22Rv1 (cell line): ENCODE measurements at regions not wholly inside any gene's neighbourhood (a gene's known extent, or its start where the extent isn't known, plus 50 kb on each side); places are given as distances from the start of the nearest gene placed in this dataset.
"Not testable (repeated sequence)": the region's sequence is repeated elsewhere in the genome, so short reads cannot be mapped to it uniquely, and the experiment has no call there.

ENCODE experiments used
- H3K27ac ChIP-seq: fragments of 450-650 bp; 2 replicates; pipeline ENCODE4 v1.5.1; 2017
- ZFX ChIP-seq: fragments of 450-650 bp; IDR thresholded peaks from 2 replicates; pipeline ENCODE4 v1.6.1; 2017; ENCODE audit warnings: antibody characterized with exemption, borderline replicate concordance
- TF ChIP-seq, protein P1 (sequence below): fragments of 450-650 bp; IDR thresholded peaks from 2 replicates; pipeline ENCODE4 v1.5.1; 2017; ENCODE audit warnings: mild to moderate bottlenecking

GRCh38 chr4:38297061-38297460 lies 336.9 kb downstream of the PTTG2 start:
- no peak overlapping the region for H3K27ac ChIP-seq
- TF ChIP-seq ZFX = no peak
- TF ChIP-seq, protein P1, sequence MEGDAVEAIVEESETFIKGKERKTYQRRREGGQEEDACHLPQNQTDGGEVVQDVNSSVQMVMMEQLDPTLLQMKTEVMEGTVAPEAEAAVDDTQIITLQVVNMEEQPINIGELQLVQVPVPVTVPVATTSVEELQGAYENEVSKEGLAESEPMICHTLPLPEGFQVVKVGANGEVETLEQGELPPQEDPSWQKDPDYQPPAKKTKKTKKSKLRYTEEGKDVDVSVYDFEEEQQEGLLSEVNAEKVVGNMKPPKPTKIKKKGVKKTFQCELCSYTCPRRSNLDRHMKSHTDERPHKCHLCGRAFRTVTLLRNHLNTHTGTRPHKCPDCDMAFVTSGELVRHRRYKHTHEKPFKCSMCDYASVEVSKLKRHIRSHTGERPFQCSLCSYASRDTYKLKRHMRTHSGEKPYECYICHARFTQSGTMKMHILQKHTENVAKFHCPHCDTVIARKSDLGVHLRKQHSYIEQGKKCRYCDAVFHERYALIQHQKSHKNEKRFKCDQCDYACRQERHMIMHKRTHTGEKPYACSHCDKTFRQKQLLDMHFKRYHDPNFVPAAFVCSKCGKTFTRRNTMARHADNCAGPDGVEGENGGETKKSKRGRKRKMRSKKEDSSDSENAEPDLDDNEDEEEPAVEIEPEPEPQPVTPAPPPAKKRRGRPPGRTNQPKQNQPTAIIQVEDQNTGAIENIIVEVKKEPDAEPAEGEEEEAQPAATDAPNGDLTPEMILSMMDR = no peak

GRCh38 chr4:38298868-38299713 lies 338.9 kb downstream of the PTTG2 start:
- H3K27ac ChIP-seq = no peak overlapping the region
- TF ChIP-seq ZFX = no peak

DNA sequence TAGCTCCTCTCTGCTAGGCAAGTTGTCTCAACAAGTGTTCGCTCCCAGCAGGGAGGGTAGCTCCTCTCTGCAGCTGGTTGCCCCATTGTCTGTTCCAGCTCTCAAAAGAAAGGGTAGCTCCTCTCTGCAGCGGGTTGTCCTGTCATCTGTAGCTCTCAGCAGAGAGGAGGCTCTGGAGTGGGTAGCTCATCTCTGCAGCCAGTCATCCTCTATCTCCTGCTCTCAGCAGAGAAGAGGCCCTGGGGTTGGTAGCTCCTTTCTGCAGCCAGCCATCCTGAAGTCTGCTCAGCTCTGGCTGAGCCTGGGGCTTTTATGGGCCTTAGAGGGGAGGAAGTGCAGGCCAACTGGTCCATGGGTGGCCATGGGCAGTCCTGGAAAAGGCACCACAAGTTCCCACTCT lies 342.7 kb downstream of the PTTG2 start:
- no peak overlapping the region for H3K27ac ChIP-seq
- TF ChIP-seq, protein P1 = no peak
- TF ChIP-seq ZFX = no peak

DNA sequence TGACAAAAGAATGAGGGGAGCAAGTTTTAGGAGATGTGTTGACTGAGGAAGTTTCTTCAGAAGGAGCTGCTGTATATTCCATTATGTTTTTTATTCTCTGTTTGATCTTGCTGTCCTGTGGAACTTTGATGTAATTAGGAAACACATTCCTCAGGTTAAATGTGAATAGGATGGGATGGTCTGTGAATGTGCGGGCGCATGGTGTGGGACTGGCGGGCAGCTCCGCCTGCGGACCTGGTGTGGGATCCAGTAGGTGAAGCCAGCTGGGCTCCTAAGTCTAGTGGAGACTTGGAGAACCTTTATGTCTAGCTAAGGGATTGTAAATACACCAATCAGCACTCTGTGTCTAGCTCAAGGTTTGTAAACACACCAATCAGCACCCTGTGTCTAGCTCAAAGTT lies 344.3 kb downstream of the PTTG2 start:
- not testable (repeated sequence) for H3K27ac ChIP-seq

DNA sequence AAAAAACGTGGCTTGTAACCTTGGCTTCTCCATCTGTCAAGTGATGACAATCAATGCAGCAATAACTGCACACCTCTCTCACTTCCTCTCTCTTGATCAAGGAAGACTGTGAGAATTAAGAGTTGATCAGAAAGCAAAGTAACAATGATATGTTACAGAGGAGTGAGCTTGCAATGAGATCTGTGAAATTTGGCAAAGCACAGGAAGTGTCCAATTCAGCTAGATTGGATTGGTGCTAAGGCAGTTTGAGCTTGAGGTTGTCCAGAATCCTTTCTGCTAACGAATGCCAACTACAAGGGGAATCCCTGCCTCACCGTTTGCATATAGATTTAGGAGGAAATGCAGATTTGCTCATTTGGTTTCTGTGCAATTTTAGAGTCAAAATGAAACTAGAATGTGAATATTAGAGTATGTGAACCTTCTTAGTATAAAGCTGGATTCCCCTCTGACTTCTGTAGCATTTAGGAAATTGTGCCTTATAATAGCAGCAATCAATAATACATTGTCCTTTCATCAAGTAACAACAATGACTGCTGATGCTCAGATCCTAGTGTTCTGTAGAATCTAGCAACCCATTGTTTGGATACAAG lies 346.4 kb downstream of the PTTG2 start:
- TF ChIP-seq, protein P1 = no peak
- TF ChIP-seq ZFX = no peak
- H3K27ac ChIP-seq = no peak overlapping the region

- no peak overlapping the region for H3K27ac ChIP-seq
- TF ChIP-seq, protein P1 = no peak
- no peak for TF ChIP-seq ZFX
Observed at GRCh38 chr4:38308728-38309311, 348.6 kb downstream of the PTTG2 start.

- no peak for TF ChIP-seq ZFX
- TF ChIP-seq, protein P1 = no peak
- no peak overlapping the region for H3K27ac ChIP-seq
Observed at GRCh38 chr4:38309471-38309870, 349.3 kb downstream of the PTTG2 start.

DNA sequence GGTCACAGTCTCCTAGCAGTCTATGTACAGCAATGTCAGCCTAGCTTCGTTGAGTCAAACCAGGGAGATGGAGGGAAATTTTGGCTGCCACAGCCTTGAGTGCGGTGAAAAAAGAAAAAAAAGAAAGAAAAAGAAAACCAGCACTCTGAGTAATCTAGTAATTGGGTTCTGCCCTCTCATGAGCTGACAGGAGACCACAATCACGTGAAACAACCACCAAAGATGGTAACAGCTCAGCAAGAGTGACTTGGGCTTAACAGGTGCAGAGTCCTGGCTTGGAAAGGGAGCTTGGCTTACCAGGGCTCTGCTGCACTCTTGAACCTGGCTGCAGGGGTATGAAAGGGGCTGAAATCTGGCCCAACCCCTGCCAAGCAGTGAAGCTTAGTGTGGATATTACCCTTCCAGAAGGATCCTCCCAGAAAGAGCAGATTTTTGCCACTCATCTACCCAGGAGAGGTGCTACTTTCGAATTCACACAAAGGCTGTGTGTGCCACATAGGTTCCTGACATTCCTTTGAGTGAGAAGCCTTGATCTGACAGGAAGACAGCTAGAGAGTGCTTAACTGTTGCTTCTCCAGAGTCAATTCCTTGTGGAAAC lies 350.3 kb downstream of the PTTG2 start:
- no peak overlapping the region for H3K27ac ChIP-seq
- TF ChIP-seq ZFX = no peak
- TF ChIP-seq, protein P1 = no peak
